Colonic mucosa (tissue), 4 donors: ENCODE measurements at regions not wholly inside any gene's neighbourhood (a gene's known extent, or its start where the extent isn't known, plus 50 kb on each side); places are given as distances from the start of the nearest gene placed in this dataset.
"Not testable (repeated sequence)": the region's sequence is repeated elsewhere in the genome, so short reads cannot be mapped to it uniquely, and the experiment has no call there.

Experiments
- DNase-seq: peaks from one replicate; pipeline ENCODE4 v3.0.0-alpha.2; 2020
- H3K27ac ChIP-seq: fragments of 200-600 bp; one replicate; pipeline ENCODE4 v1.8.0; 2021
- H3K27me3 ChIP-seq: fragments of 200-600 bp; one replicate; pipeline ENCODE4 v1.8.0; 2021
- H3K36me3 ChIP-seq: fragments of 200-600 bp; one replicate; pipeline ENCODE4 v1.8.0; 2021
- H3K4me1 ChIP-seq: fragments of 200-600 bp; one replicate; pipeline ENCODE4 v1.8.0; 2021; ENCODE audit warnings: mild to moderate bottlenecking
- H3K4me3 ChIP-seq: fragments of 200-600 bp; one replicate; pipeline ENCODE4 v1.8.0; 2021
- H3K9ac ChIP-seq, 2 donors: one replicate each; pipeline ENCODE4 v1.7.0; 2013; ENCODE audit warnings: control low read depth in 2 of 2, low read depth in 2 of 2, low read length in 2 of 2
- H3K9me3 ChIP-seq: fragments of 200-600 bp; one replicate; pipeline ENCODE4 v1.8.0; 2021
- CTCF ChIP-seq: fragments of 200-600 bp; IDR thresholded peaks from one replicate; pipeline ENCODE4 v1.8.0; 2022; ENCODE audit warnings: antibody characterized with exemption, mild to moderate bottlenecking
- intact Hi-C: fragments of 100-400 bp; cut with DNase I; formaldehyde crosslinking; loops from one replicate; pipeline ENCODE4 v1.14.1; 2022
- donor health status: healthy.
- donor health status: DM: no; HTN: no; CAD: no.
- donor health status: DM: no; HTN: no; CAD: no.

GRCh38 chr4:158958489-158959270 is 144.2 kb upstream of the RAPGEF2 start:
- DNase-seq = peak; percentile 33
- Histone ChIP-seq H3K27ac (no peak overlapping the region), H3K4me3 (no peak overlapping the region), H3K27me3 (no peaks in the 10 kb centered on the region), H3K36me3 (no peaks in the 10 kb centered on the region), H3K9ac (no peak overlapping the region), H3K4me1 (no peaks in the 10 kb centered on the region), H3K9me3 (no peaks in the 10 kb centered on the region)
- intact Hi-C loops = no loop called here
- TF ChIP-seq CTCF = no peak

- intact Hi-C loops = no loop called here
- H3K4me3 ChIP-seq = no peak overlapping the region
- H3K36me3 ChIP-seq = no peaks in the 10 kb centered on the region
- H3K27me3 ChIP-seq = no peaks in the 10 kb centered on the region
- no peak for DNase-seq
- H3K9me3 ChIP-seq = no peaks in the 10 kb centered on the region
- no peak for TF ChIP-seq CTCF
- no peak overlapping the region for H3K27ac ChIP-seq
- H3K4me1 ChIP-seq = no peaks in the 10 kb centered on the region
- no peak overlapping the region for H3K9ac ChIP-seq
These were observed 140.5 kb upstream of the RAPGEF2 start for GRCh38 chr4:158962393-158962792.

GRCh38 chr4:158963282-158963681 is 139.6 kb upstream of the RAPGEF2 start:
- DNase-seq, intact Hi-C loops, H3K27ac ChIP-seq, H3K9ac ChIP-seq, H3K27me3 ChIP-seq, H3K9me3 ChIP-seq, H3K36me3 ChIP-seq, H3K4me3 ChIP-seq, H3K4me1 ChIP-seq: not testable (repeated sequence)

GRCh38 chr4:158964114-158964727 is 138.7 kb upstream of the RAPGEF2 start:
- no peaks in the 10 kb centered on the region for H3K27me3 ChIP-seq
- no peak for DNase-seq
- H3K27ac ChIP-seq = no peak overlapping the region
- H3K9ac ChIP-seq = no peak overlapping the region
- H3K36me3 ChIP-seq = no peaks in the 10 kb centered on the region
- no peak overlapping the region for H3K4me3 ChIP-seq
- no peaks in the 10 kb centered on the region for H3K9me3 ChIP-seq
- intact Hi-C loops = no loop called here
- TF ChIP-seq CTCF = no peak
- H3K4me1 ChIP-seq = no peaks in the 10 kb centered on the region

- no peak for TF ChIP-seq CTCF
- intact Hi-C loops = no loop called here
- H3K9me3 ChIP-seq = no peaks in the 10 kb centered on the region
- DNase-seq = no peak
- no peak overlapping the region for H3K27ac ChIP-seq
- H3K36me3 ChIP-seq = no peaks in the 10 kb centered on the region
- no peak overlapping the region for H3K4me3 ChIP-seq
- H3K27me3 ChIP-seq = no peaks in the 10 kb centered on the region
- H3K4me1 ChIP-seq = no peaks in the 10 kb centered on the region
- no peak overlapping the region for H3K9ac ChIP-seq
These were observed 138.2 kb upstream of the RAPGEF2 start for GRCh38 chr4:158964728-158965124.

GRCh38 chr4:158965226-158965625 is 137.7 kb upstream of the RAPGEF2 start:
- Histone ChIP-seq H3K27me3 (no peaks in the 10 kb centered on the region), H3K4me1 (no peaks in the 10 kb centered on the region), H3K9me3 (no peaks in the 10 kb centered on the region), H3K36me3 (no peaks in the 10 kb centered on the region), H3K4me3 (no peak overlapping the region), H3K9ac (no peak overlapping the region), H3K27ac (no peak overlapping the region)
- no peak for DNase-seq
- intact Hi-C loops = no loop called here
- no peak for TF ChIP-seq CTCF
